Right lobe of liver (tissue), 4 donors: ENCODE measurements at regions not wholly inside any gene's neighbourhood (a gene's known extent, or its start where the extent isn't known, plus 50 kb on each side); places are given as distances from the start of the nearest gene placed in this dataset.

ENCODE experiments used
- CTCF ChIP-seq, 4 donors: fragments of 200-600 bp in 3 of 4; fragments of 450-650 bp in 1 of 4; IDR thresholded peaks; one replicate each; pipeline versions ENCODE4 v1.5.1 to v1.8.0; 2016 to 2022; ENCODE audit warnings: antibody characterized with exemption in 4 of 4, mild to moderate bottlenecking in 2 of 4
- POLR2A ChIP-seq: fragments of 450-650 bp; IDR thresholded peaks from one replicate; pipeline ENCODE4 v1.6.1; 2017; ENCODE audit warnings: antibody characterized with exemption, mild to moderate bottlenecking
- donor health status: DM: no; HTN: no; CAD: no.
- donor health status: DM: no; HTN: no; CAD: no.
- donor health status: DM: no; HTN: yes; CAD: no.

- TF ChIP-seq CTCF (IDR thresholded peaks at IDR 0.05) (no peak), POLR2A (no peak)
Observed at GRCh38 chr7:8906396-8907075, 473.1 kb downstream of the NXPH1 start.
